K562 (cell line): ENCODE measurements at regions not wholly inside any gene's neighbourhood (a gene's known extent, or its start where the extent isn't known, plus 50 kb on each side); places are given as distances from the start of the nearest gene placed in this dataset.

Experiments
- ATAC-seq: fragments of 200-7000 bp; cut with Tn5 transposase; 3 replicates; pipeline ENCODE4 v1.9.1; 2020; ENCODE audit warnings: moderate library complexity
- BruUV-seq: library from RNA; stranded (reverse); fragments of 400-500 nt; replicated peaks from 2 replicates; lab custom pipeline; 2021; lab: Mats Ljungman, UMichigan
- CTCF ChIA-PET: fragments of 300-600 bp; formaldehyde crosslinking; extraction: SDS; loops from one replicate; lab custom pipeline; 2021; ENCODE audit warnings: low intra/inter-chr PET ratio; lab: Yijun Ruan, JAX
- POLR2A ChIA-PET: fragments of 300-600, 350-650 bp; sonication (Branson Sonifier 250); formaldehyde crosslinking; extraction: SDS; loops from one replicate; lab custom pipeline; 2021; ENCODE audit warnings: antibody characterized with exemption, inconsistent platforms; lab: Yijun Ruan, JAX
- DNase-seq, 4 experiments: peaks; one replicate each; pipeline versions ENCODE4 v3.0.0 to v3.0.0-alpha.2; 2011 to 2018; ENCODE audit warnings: low spot score in 3 of 4, mixed read lengths in 3 of 4; ENCODE audit errors: extremely low read depth in 1 of 4
- FAIRE-seq: peaks from 2 replicates; lab custom pipeline; 2011; peaks lifted over from hg19 to GRCh38; lab: Jason Lieb, UNC
- H2AFZ ChIP-seq: 2 replicates; pipeline ENCODE4 v1.6.0; 2011; ENCODE audit warnings: low read depth, low read length, control low read depth, inconsistent platforms
- H3K27ac ChIP-seq: fragments of 200-600 bp; 3 replicates; pipeline ENCODE4 v1.8.0; 2011; ENCODE audit warnings: low read depth, mild to moderate bottlenecking, control low read depth, inconsistent platforms, low read length, moderate library complexity, mixed read lengths; ENCODE audit errors: extremely low read depth
- H3K27me3 ChIP-seq, 2 experiments: fragments of 300-600 bp in 1 of 2; 2 replicates in 1 of 2; 3 replicates in 1 of 2; pipeline versions ENCODE4 v1.6.0 to v1.8.0; 2011; ENCODE audit warnings: inconsistent platforms in 2 of 2, low read length in 2 of 2, mild to moderate bottlenecking in 1 of 2, mixed read lengths in 1 of 2, moderate library complexity in 1 of 2; ENCODE audit not compliant: control insufficient read depth in 2 of 2, insufficient read depth in 2 of 2
- H3K36me3 ChIP-seq: fragments of 300-600 bp; 3 replicates; pipeline ENCODE4 v1.8.0; 2011; ENCODE audit warnings: mild to moderate bottlenecking, low read length, inconsistent platforms; ENCODE audit not compliant: control insufficient read depth, insufficient read depth
- H3K4me1 ChIP-seq, 2 experiments: fragments of 200-600 bp in 1 of 2; replicated peaks in 1 of 2; 2 replicates in 1 of 2; 3 replicates in 1 of 2; pipeline versions ENCODE4 v1.5.1 to v1.8.0; 2011; ENCODE audit warnings: inconsistent platforms in 2 of 2, low read length in 2 of 2, mild to moderate bottlenecking in 1 of 2, mixed read lengths in 1 of 2, moderate library complexity in 1 of 2; ENCODE audit not compliant: control insufficient read depth in 2 of 2, insufficient read depth in 2 of 2
- H3K4me2 ChIP-seq: 2 replicates; pipeline ENCODE4 v1.6.1; 2011; ENCODE audit warnings: low read length, control low read depth, inconsistent platforms, mixed read lengths; ENCODE audit not compliant: insufficient read depth
- H3K4me3 ChIP-seq: fragments of 200-600 bp; sonication (generic), shearing (Covaris generic); 2 replicates; pipeline ENCODE4 v1.5.1; 2016; ENCODE audit warnings: control low read depth, inconsistent platforms
- H3K79me2 ChIP-seq: fragments of 200-600 bp; 3 replicates; pipeline ENCODE4 v1.8.0; 2011; ENCODE audit warnings: low read length, inconsistent platforms; ENCODE audit not compliant: control insufficient read depth, insufficient read depth
- H3K9ac ChIP-seq, 2 experiments: 2 replicates each; pipeline versions ENCODE4 v1.6.0 to v1.6.1; 2011; ENCODE audit warnings: low read depth in 2 of 2, low read length in 2 of 2, control low read depth in 1 of 2, inconsistent platforms in 1 of 2, mild to moderate bottlenecking in 1 of 2, mixed read lengths in 1 of 2; ENCODE audit not compliant: insufficient read depth in 1 of 2
- H3K9me1 ChIP-seq: one replicate; pipeline ENCODE4 v1.6.0; 2011; ENCODE audit warnings: inconsistent platforms, mild to moderate bottlenecking, low read length, moderate library complexity; ENCODE audit not compliant: control insufficient read depth, insufficient read depth
- H3K9me3 ChIP-seq: replicated peaks from 2 replicates; pipeline ENCODE4 v1.5.1; 2011; ENCODE audit warnings: low read depth, low read length, inconsistent platforms; ENCODE audit not compliant: control insufficient read depth, insufficient read depth
- H4K20me1 ChIP-seq: replicated peaks from 2 replicates; pipeline ENCODE4 v1.6.1; 2011; ENCODE audit warnings: low read length, inconsistent platforms, mixed read lengths; ENCODE audit not compliant: control insufficient read depth, insufficient read depth
- CBFA2T2 ChIP-seq: fragments of 450-650 bp; conservative IDR thresholded peaks from 2 replicates; pipeline ENCODE4 v1.6.1; 2017; ENCODE audit warnings: mild to moderate bottlenecking
- HNRNPK ChIP-seq: fragments of 200-400 bp; formaldehyde crosslinking; IDR thresholded peaks from one replicate; pipeline ENCODE4 v1.6.1; 2018; ENCODE audit warnings: mild to moderate bottlenecking, low read depth, low read length; ENCODE audit not compliant: poor library complexity, severe bottlenecking
- NR4A1 ChIP-seq, 2 experiments: fragments of 250-450 bp in 1 of 2; fragments of 450-650 bp in 1 of 2; sonication (Bioruptor Pico) in 1 of 2; IDR thresholded peaks; 2 replicates each; pipeline versions ENCODE4 v1.4.0 to v1.6.1; 2016 to 2020; ENCODE audit warnings: mild to moderate bottlenecking in 2 of 2, missing compliant biosample characterization in 1 of 2, missing genetic modification characterization in 1 of 2, moderate library complexity in 1 of 2
- RBM25 ChIP-seq: fragments of 200-400 bp; formaldehyde crosslinking; IDR thresholded peaks from 2 replicates; pipeline ENCODE4 v1.6.1; 2018; ENCODE audit warnings: low read length, low read depth, moderate library complexity; ENCODE audit not compliant: severe bottlenecking
- SLC30A9 ChIP-seq: fragments of 250-450 bp; sonication (Bioruptor Pico); IDR thresholded peaks from 2 replicates; pipeline ENCODE4 v1.8.0; 2022; ENCODE audit warnings: mild to moderate bottlenecking, moderate library complexity
- TEAD2 ChIP-seq: fragments of 450-650 bp; IDR thresholded peaks from 2 replicates; pipeline ENCODE4 v1.6.1; 2016; ENCODE audit warnings: missing genetic modification characterization, control low read depth, missing compliant biosample characterization
- ZC3H11A ChIP-seq: IDR thresholded peaks from 2 replicates; pipeline ENCODE4 v1.6.1; 2012; ENCODE audit warnings: low read depth, low read length, improper control_type of control experiment
- ZNF668 ChIP-seq: fragments of 250-450 bp; sonication (Bioruptor Pico); IDR thresholded peaks from 2 replicates; pipeline ENCODE4 v1.8.0; 2022; ENCODE audit warnings: mild to moderate bottlenecking, inconsistent platforms
- WGBS: fragments of 100-300 bp; shearing (Covaris generic); methylation state at CpG from one replicate; pipeline ENCODE4 v1.1.6; 2016; ENCODE audit warnings: low coverage, mixed read lengths; ENCODE audit not compliant: insufficient coverage; ENCODE audit errors: missing lambda C conversion rate; 5-methylcytosine and 5-hydroxymethylcytosine counted together
- in situ Hi-C: fragments of 300-500 bp; cut with MboI; formaldehyde crosslinking; loops from 4 replicates; pipeline ENCODE4 v1.15.0; 2018; ENCODE audit warnings: inconsistent platforms, mixed read lengths
- intact Hi-C: fragments of 100-400 bp; cut with micrococcal nuclease; formaldehyde crosslinking; loops from 2 replicates; pipeline ENCODE4 v1.14.2; 2022
- TF ChIP-seq, protein P1 (sequence below): fragments of 450-650 bp; IDR thresholded peaks from 2 replicates; pipeline ENCODE4 v1.6.1; 2017; ENCODE audit warnings: mild to moderate bottlenecking, moderate library complexity

GRCh38 chr18:67280486-67281242, 235.9 kb downstream of the DSEL start:
- Histone ChIP-seq H3K36me3 (no peaks in the 10 kb centered on the region), H3K9me1 (no peaks in the 10 kb centered on the region), H3K27ac (no peak overlapping the region), H3K9ac (no peak overlapping the region), H3K9me3 (no peaks in the 10 kb centered on the region), H3K4me2 (no peak overlapping the region), H4K20me1 (no peaks in the 10 kb centered on the region), H2AFZ (no peak overlapping the region), H3K79me2 (no peaks in the 10 kb centered on the region), H3K27me3 (no peaks in the 10 kb centered on the region), H3K4me3 (no peak overlapping the region), H3K4me1 (no peaks in the 10 kb centered on the region)
- TF ChIP-seq NR4A1 (CRISPR knock-in tag; IDR thresholded peaks at IDR 0.05): no peak
- TF ChIP-seq NR4A1 (tag; IDR thresholded peaks at IDR 0.05): no peak
- no peak for TF ChIP-seq RBM25
- no peak for TF ChIP-seq ZC3H11A
- TF ChIP-seq, protein P1, sequence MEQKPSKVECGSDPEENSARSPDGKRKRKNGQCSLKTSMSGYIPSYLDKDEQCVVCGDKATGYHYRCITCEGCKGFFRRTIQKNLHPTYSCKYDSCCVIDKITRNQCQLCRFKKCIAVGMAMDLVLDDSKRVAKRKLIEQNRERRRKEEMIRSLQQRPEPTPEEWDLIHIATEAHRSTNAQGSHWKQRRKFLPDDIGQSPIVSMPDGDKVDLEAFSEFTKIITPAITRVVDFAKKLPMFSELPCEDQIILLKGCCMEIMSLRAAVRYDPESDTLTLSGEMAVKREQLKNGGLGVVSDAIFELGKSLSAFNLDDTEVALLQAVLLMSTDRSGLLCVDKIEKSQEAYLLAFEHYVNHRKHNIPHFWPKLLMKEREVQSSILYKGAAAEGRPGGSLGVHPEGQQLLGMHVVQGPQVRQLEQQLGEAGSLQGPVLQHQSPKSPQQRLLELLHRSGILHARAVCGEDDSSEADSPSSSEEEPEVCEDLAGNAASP: no peak
- no peak for TF ChIP-seq HNRNPK
- no peak for TF ChIP-seq CBFA2T2
- TF ChIP-seq SLC30A9: no peak
- no peak for TF ChIP-seq TEAD2 (tag)
- TF ChIP-seq ZNF668 (CRISPR knock-in tag): no peak
- no TSS peak for BruUV-seq
- FAIRE-seq: no peak
- in situ Hi-C loops (no loop called here), intact Hi-C loops (no loop called here)
- POLR2A ChIA-PET: no interaction called here
- CTCF ChIA-PET: no interaction called here
- no peak for ATAC-seq
- WGBS: 0% methylated on average over 5 of the region's 5 CpGs
- DNase-seq: no peak
